ENCODE measurements at regions not wholly inside any gene's neighbourhood (a gene's known extent, or its start where the extent isn't known, plus 50 kb on each side); places are given as distances from the start of the nearest gene placed in this dataset.
"Not testable (repeated sequence)": the region's sequence is repeated elsewhere in the genome, so short reads cannot be mapped to it uniquely, and the experiment has no call there.

DNA sequence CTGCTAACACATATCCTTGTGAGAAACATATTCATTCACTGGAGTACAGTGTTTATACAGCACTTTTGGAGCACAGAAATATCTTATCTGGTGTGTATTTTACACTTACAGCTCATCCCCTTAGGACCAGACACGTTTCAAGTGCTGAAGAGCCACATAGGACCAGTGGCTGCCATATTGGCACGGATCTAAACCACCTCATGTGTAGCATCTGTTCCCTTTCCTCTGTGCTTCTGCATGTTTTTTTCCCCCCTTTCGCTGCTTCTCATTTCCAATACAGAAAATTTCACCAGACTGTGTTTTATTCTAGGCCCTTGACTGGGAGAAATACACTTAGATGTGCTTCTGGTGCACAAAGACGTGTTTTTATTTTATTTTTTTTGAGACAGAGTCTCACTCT is 69.7 kb upstream of the RBMX start:
- TF ChIP-seq, protein P1, sequence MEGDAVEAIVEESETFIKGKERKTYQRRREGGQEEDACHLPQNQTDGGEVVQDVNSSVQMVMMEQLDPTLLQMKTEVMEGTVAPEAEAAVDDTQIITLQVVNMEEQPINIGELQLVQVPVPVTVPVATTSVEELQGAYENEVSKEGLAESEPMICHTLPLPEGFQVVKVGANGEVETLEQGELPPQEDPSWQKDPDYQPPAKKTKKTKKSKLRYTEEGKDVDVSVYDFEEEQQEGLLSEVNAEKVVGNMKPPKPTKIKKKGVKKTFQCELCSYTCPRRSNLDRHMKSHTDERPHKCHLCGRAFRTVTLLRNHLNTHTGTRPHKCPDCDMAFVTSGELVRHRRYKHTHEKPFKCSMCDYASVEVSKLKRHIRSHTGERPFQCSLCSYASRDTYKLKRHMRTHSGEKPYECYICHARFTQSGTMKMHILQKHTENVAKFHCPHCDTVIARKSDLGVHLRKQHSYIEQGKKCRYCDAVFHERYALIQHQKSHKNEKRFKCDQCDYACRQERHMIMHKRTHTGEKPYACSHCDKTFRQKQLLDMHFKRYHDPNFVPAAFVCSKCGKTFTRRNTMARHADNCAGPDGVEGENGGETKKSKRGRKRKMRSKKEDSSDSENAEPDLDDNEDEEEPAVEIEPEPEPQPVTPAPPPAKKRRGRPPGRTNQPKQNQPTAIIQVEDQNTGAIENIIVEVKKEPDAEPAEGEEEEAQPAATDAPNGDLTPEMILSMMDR (IDR thresholded peaks at IDR 0.05; ENCODE audit: insufficient read depth, low read length, missing control alignments): no peak
- ChIA-PET CTCF (interaction anchor here (1.2 kb wide), 1 partner anchor 13 kb away, joined by 3 read pairs; no protein-coding TSS in a partner anchor), POLR2A (no interaction called here)
- no peak for DNase-seq (ENCODE audit: low read depth, low spot score)
- no peak overlapping the region for H3K4me3 ChIP-seq (ENCODE audit: low read depth, low read length)

DNA sequence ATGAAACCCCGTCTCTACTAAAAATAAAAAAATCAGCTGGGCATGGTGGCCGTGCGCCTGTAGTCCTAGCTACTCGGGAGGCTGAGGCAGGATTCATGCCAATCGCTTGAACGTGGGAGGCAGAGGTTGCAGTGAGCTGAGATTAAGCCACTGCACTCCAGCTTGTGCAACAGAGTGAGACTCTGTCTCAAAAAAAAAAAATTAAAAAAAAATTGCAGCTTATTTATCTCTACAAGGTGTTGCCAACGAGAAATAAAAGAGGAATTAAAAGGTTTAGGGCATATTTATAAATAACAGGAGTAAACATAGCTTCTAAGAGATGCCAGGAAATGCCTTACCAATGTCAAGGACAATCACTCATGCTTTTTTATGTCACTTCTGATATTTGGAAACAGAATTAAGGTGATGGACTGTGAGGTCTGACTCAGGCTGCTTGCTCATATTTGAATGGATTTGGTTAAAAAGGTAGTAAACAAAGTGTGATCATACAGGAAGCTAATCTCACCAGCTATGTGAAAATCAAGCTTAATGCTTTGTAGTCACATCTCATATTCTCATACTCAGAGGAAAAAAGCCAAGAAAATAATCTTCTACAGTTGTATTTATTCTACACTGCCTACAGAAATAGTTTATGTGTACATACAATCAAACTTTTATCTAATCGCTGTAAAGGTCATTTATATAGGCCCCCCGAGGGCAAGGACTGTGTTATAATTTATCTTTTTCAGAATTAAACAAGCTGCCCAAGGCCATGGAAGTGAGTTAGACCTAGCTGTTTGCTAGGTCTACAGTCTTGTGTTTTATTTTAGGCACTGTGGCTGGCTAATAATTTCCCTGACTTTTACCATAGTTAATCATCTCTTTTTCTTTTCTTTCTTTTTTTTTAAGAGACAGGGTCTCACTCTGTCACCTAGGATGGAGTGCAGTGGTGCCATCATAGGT is 61.1 kb upstream of the RBMX start:
- TF ChIP-seq, protein P1 (IDR thresholded peaks at IDR 0.05; ENCODE audit: insufficient read depth, low read length, missing control alignments): no peak
- POLR2A ChIA-PET: interaction anchor here (1.0 kb wide), 1 partner anchor 61 kb away, joined by 3 read pairs; the partner anchor contains the start of gene RBMX
- CTCF ChIA-PET: interaction anchor here (1.6 kb wide), 1 partner anchor 16 kb away, joined by 4 read pairs; no protein-coding TSS in a partner anchor
- no peak overlapping the region for H3K4me3 ChIP-seq (ENCODE audit: low read depth, low read length)
- DNase-seq (ENCODE audit: low read depth, low spot score): no peak

DNA sequence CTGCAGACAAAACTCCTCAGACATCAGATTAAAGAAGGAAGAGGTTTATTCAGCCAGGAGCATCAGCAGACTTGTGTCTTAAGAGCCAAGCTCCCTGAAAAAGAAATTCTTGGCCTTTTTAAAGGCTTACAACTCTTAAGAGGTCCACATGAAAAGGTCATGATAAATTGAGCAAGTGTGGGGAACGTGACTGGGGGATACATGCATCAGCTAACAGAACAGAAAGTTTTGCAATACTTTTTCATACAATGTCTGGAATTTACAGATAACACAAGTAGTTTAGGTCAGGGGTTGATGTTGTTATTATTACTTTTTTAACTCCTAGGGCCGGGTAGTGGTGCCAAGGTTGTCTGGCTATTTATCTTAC is 55.6 kb upstream of the RBMX start:
- TF ChIP-seq, protein P1 (IDR thresholded peaks at IDR 0.05; ENCODE audit: insufficient read depth, low read length, missing control alignments): no peak
- H3K4me3 ChIP-seq (ENCODE audit: low read depth, low read length): no peak overlapping the region
- ChIA-PET CTCF (no interaction called here), POLR2A (no interaction called here)
- no peak for DNase-seq (ENCODE audit: low read depth, low spot score)

DNA sequence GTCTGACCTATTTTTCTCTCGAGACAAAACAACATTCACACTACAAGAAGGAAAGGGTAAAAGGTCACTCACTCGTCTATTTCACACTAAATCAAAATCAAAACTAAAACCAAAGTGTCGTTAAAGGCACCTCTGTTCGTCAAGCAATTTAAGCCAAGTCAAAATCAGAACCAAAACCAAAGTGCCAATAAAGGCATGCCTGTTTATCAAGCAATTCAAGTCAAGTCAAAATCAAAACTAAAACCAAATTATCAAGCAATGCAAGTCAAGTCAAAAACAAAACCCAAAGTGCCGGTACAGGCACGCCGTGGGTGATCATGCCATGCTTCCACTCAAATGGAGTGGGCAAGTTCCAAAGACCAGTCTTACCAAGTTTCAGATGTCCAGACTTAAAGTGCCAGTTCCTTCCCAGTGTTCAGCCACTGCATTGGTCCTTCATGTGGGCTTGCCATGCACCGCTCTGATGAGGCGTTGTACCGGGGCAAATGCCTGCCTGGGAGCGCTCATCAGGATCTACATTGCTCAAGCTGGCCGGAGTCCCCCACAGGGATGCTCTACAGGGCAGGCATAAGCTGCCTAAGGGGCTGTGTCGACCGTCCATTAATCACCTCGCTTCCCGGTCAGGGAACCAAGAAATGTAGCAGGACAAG is 55.1 kb upstream of the RBMX start:
- H3K4me3 ChIP-seq (ENCODE audit: low read depth, low read length); POLR2A ChIA-PET; DNase-seq (ENCODE audit: low read depth, low spot score); CTCF ChIA-PET: not testable (repeated sequence)

DNA sequence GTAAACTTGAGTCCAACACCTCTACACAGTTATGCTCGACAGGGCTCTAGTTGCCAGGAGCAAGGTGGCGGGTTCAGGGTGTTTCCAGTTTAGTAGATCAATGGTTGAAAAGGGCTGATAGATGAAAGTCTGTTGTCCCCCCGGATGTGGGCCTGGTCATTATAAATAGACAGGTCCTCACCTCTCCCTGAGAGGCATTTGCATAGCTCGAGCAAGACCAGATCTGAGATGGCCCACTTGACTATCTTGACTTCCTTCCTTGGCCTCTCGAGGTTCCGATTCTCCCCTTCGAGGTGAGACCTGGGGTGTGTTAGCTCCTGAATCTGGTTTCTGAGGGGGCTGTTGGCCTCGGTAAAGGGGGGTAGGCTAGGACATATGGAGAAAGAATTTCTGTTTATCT is 54.1 kb upstream of the RBMX start:
- H3K4me3 ChIP-seq (ENCODE audit: low read depth, low read length); CTCF ChIA-PET; POLR2A ChIA-PET; DNase-seq (ENCODE audit: low read depth, low spot score): not testable (repeated sequence)

DNA sequence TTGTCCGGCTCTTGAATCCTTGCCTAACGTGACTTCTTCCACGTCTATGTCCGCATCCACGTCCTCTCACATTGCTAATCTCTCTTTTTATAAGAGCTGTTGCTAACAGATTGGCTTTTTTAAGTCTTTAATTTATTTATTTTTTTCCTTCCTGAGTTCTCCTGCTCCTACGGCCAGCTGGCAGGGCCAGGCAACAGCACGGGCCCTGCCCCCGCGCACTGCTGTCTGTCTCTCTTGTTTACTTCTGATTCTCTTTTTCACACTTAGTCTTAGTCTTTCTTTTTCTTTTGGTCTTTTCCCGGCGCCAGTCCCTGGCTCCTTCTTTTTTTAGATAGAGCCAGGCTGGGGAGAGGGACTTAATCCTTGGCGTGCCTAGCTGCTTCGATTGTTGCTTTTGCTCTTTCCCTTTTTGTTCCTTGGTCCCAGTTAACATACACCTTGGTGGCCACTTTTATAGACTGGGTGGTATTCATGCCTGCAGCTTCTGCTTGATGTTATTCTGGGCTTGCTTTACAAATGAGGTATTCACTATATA is 53.2 kb upstream of the RBMX start:
- H3K4me3 ChIP-seq (ENCODE audit: low read depth, low read length): no peak overlapping the region
- TF ChIP-seq, protein P1 (IDR thresholded peaks at IDR 0.05; ENCODE audit: insufficient read depth, low read length, missing control alignments): no peak
- POLR2A ChIA-PET: no interaction called here
- CTCF ChIA-PET: no interaction called here
- no peak for DNase-seq (ENCODE audit: low read depth, low spot score)

DNA sequence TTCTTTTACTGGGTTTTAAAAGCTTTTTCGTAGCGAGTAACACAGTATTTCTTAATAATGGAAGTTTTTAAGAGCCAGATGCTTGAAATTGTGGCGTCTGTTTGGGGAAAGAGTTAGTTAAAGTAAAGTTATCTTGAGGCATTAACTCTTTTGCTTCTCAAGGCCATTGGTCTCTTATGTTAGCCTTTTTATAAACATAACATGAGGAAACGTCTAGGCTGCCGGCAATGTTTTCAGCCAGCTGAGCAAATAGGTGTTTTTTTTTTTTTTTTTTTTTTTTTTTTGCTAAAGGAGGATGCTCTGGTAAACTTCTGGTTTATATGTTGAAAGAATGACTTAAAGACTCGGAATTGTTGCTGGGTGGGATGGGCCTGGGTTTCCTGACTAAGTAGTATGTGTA is 51.1 kb upstream of the RBMX start:
- ChIA-PET CTCF (no interaction called here), POLR2A (no interaction called here)
- H3K4me3 ChIP-seq (ENCODE audit: low read depth, low read length): no peak overlapping the region
- TF ChIP-seq, protein P1 (IDR thresholded peaks at IDR 0.05; ENCODE audit: insufficient read depth, low read length, missing control alignments): no peak
- DNase-seq (ENCODE audit: low read depth, low spot score): no peak

Data from AG04449 (cell line).